ENCODE measurements at regions not wholly inside any gene's neighbourhood (a gene's known extent, or its start where the extent isn't known, plus 50 kb on each side); places are given as distances from the start of the nearest gene placed in this dataset.

- Histone ChIP-seq H3K4me3 (no peak overlapping the region), H3K27ac (no peak overlapping the region)
- no peak for TF ChIP-seq CTCF (IDR thresholded peaks at IDR 0.05)
- DNase-seq (ENCODE audit: low spot score), result no peak
Measured at GRCh38 chr2:12035956-12036639, 289.7 kb downstream of the LPIN1 start.

- no peak overlapping the region for H3K27ac ChIP-seq
- no peak overlapping the region for H3K4me3 ChIP-seq
- TF ChIP-seq CTCF (IDR thresholded peaks at IDR 0.05), result no peak
- no peak for DNase-seq (ENCODE audit: low spot score)
Measured at GRCh38 chr2:12036640-12036983, 290.2 kb downstream of the LPIN1 start.

- H3K4me3 ChIP-seq, result no peak overlapping the region
- H3K27ac ChIP-seq, result no peak overlapping the region
- DNase-seq (ENCODE audit: low spot score), result no peak
- TF ChIP-seq CTCF (IDR thresholded peaks at IDR 0.05), result no peak
Measured at GRCh38 chr2:12037301-12037700, 290.9 kb downstream of the LPIN1 start.

GRCh38 chr2:12041236-12041635 lies 294.8 kb downstream of the LPIN1 start:
- no peak overlapping the region for H3K27ac ChIP-seq
- TF ChIP-seq CTCF (IDR thresholded peaks at IDR 0.05), result no peak
- no peak for DNase-seq (ENCODE audit: low spot score)
- no peak overlapping the region for H3K4me3 ChIP-seq

GRCh38 chr2:12043131-12043530 lies 296.7 kb downstream of the LPIN1 start:
- H3K27ac ChIP-seq, result no peak overlapping the region
- TF ChIP-seq CTCF (IDR thresholded peaks at IDR 0.05), result no peak
- no peak overlapping the region for H3K4me3 ChIP-seq
- no peak for DNase-seq (ENCODE audit: low spot score)

- Histone ChIP-seq H3K27ac (no peak overlapping the region), H3K4me3 (no peak overlapping the region)
- no peak for DNase-seq (ENCODE audit: low spot score)
- TF ChIP-seq CTCF (IDR thresholded peaks at IDR 0.05), result no peak
Measured at GRCh38 chr2:12044857-12045256, 298.4 kb downstream of the LPIN1 start.

GRCh38 chr2:12045864-12046291 lies 299.4 kb downstream of the LPIN1 start:
- no peak overlapping the region for H3K27ac ChIP-seq
- H3K4me3 ChIP-seq, result no peak overlapping the region
- DNase-seq (ENCODE audit: low spot score), result no peak
- TF ChIP-seq CTCF (IDR thresholded peaks at IDR 0.05), result no peak

Data from coronary artery (tissue), 2 donors.